ENCODE measurements at regions not wholly inside any gene's neighbourhood (a gene's known extent, or its start where the extent isn't known, plus 50 kb on each side); places are given as distances from the start of the nearest gene placed in this dataset.

GRCh38 chr2:104408266-104408665, 445.6 kb upstream of the POU3F3 start:
- TF ChIP-seq, protein P1, sequence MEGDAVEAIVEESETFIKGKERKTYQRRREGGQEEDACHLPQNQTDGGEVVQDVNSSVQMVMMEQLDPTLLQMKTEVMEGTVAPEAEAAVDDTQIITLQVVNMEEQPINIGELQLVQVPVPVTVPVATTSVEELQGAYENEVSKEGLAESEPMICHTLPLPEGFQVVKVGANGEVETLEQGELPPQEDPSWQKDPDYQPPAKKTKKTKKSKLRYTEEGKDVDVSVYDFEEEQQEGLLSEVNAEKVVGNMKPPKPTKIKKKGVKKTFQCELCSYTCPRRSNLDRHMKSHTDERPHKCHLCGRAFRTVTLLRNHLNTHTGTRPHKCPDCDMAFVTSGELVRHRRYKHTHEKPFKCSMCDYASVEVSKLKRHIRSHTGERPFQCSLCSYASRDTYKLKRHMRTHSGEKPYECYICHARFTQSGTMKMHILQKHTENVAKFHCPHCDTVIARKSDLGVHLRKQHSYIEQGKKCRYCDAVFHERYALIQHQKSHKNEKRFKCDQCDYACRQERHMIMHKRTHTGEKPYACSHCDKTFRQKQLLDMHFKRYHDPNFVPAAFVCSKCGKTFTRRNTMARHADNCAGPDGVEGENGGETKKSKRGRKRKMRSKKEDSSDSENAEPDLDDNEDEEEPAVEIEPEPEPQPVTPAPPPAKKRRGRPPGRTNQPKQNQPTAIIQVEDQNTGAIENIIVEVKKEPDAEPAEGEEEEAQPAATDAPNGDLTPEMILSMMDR (IDR thresholded peaks at IDR 0.05; ENCODE audit: unreplicated experiment): no peak
- Mint-ChIP-seq H3K9me3 (ENCODE audit: unreplicated experiment) (no peaks in the 10 kb centered on the region), H3K27ac (ENCODE audit: low read depth, unreplicated experiment) (no peak overlapping the region), H3K27me3 (ENCODE audit: insufficient read depth, unreplicated experiment) (peaks cover 81% of the 10 kb centered on the region), H3K4me1 (ENCODE audit: insufficient read depth, unreplicated experiment) (no peaks in the 10 kb centered on the region), H3K4me3 (ENCODE audit: unreplicated experiment) (no peak overlapping the region), H3K36me3 (ENCODE audit: insufficient read depth, unreplicated experiment) (no peaks in the 10 kb centered on the region)
- no TSS peak for BruUV-seq (replicated peaks)
- ChIA-PET POLR2A (no interaction called here), CTCF (no interaction called here)
- intact Hi-C loops (cut with micrococcal nuclease): no loop called here
- no peak for DNase-seq (ENCODE audit: unreplicated experiment)

DNA sequence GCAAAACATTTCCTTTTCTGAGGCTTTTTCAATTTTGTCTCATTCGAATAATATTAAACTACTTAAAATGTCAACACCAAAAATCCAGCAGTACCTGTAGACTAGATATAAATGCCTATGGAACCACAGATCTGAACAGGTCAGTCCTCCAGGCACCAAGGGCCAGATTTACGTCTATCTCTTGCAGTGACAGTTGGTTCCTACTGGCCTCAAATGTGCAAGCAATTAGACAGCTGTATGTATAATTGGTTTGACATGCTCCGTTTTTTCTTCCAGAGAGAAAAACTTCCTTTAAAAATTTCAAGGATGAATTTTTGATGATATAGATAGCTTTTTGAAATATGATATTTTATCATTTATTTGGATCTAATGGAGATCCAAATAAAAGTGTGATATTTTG, 443.8 kb upstream of the POU3F3 start:
- TF ChIP-seq, protein P1 (IDR thresholded peaks at IDR 0.05; ENCODE audit: unreplicated experiment): no peak
- CTCF ChIA-PET: interaction anchor here (1.6 kb wide), 1 partner anchor 440 kb away, joined by 10 read pairs; no protein-coding TSS in a partner anchor
- no peaks in the 10 kb centered on the region for H3K36me3 Mint-ChIP-seq (ENCODE audit: insufficient read depth, unreplicated experiment)
- no peak overlapping the region for H3K4me3 Mint-ChIP-seq (ENCODE audit: unreplicated experiment)
- POLR2A ChIA-PET: no interaction called here
- no peak for DNase-seq (ENCODE audit: unreplicated experiment)
- no TSS peak for BruUV-seq (replicated peaks)
- peaks cover 85% of the 10 kb centered on the region for H3K27me3 Mint-ChIP-seq (ENCODE audit: insufficient read depth, unreplicated experiment)
- no peaks in the 10 kb centered on the region for H3K9me3 Mint-ChIP-seq (ENCODE audit: unreplicated experiment)
- H3K27ac Mint-ChIP-seq (ENCODE audit: low read depth, unreplicated experiment): no peak overlapping the region
- no peaks in the 10 kb centered on the region for H3K4me1 Mint-ChIP-seq (ENCODE audit: insufficient read depth, unreplicated experiment)
- intact Hi-C loops (cut with micrococcal nuclease): loop anchor here (5.0 kb wide), 1 partner anchor 378 kb away; no protein-coding TSS in a partner anchor

DNA sequence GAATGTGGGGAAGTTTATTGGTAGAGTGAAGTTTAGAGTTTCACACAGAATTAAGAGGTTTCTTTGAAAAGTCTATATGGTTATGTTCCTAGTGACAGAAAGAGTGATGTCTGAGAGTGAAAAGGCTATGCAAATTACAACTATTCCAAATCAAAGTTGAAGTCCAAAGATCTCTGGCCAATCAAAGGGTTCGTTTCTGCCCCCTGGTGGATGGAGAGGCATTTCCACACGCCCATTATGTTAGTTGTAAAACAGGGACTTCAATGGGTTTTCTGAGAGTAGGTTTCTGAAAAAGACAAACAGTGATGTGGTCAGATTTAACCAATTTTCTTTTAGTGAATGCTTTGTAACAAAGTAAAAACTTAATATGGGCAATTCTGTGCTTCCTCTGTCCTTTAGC, 441.5 kb upstream of the POU3F3 start:
- Mint-ChIP-seq H3K9me3 (ENCODE audit: unreplicated experiment) (no peaks in the 10 kb centered on the region), H3K36me3 (ENCODE audit: insufficient read depth, unreplicated experiment) (no peaks in the 10 kb centered on the region), H3K4me3 (ENCODE audit: unreplicated experiment) (no peak overlapping the region), H3K4me1 (ENCODE audit: insufficient read depth, unreplicated experiment) (no peaks in the 10 kb centered on the region), H3K27me3 (ENCODE audit: insufficient read depth, unreplicated experiment) (peaks cover 87% of the 10 kb centered on the region), H3K27ac (ENCODE audit: low read depth, unreplicated experiment) (no peak overlapping the region)
- DNase-seq (ENCODE audit: unreplicated experiment): peak; percentile 62
- intact Hi-C loops (cut with micrococcal nuclease): loop anchor here (2.0 to 5.0 kb wide), 2 partner anchors 380 to 1436 kb away; no protein-coding TSS in a partner anchor
- BruUV-seq (replicated peaks): no TSS peak
- POLR2A ChIA-PET: no interaction called here
- CTCF ChIA-PET: interaction anchor here (0.9 to 1.6 kb wide), 5 partner anchors 19 to 1251 kb away, joined by 3 to 8 read pairs (median 4); no protein-coding TSS in a partner anchor
- TF ChIP-seq, protein P1 (IDR thresholded peaks at IDR 0.05; ENCODE audit: unreplicated experiment): peak; percentile 47

- H3K4me3 Mint-ChIP-seq (ENCODE audit: unreplicated experiment): no peak overlapping the region
- intact Hi-C loops (cut with micrococcal nuclease): loop anchor here (2.0 to 5.0 kb wide), 2 partner anchors 382 to 1437 kb away; no protein-coding TSS in a partner anchor
- H3K27me3 Mint-ChIP-seq (ENCODE audit: insufficient read depth, unreplicated experiment): peaks cover 88% of the 10 kb centered on the region
- no peaks in the 10 kb centered on the region for H3K9me3 Mint-ChIP-seq (ENCODE audit: unreplicated experiment)
- DNase-seq (ENCODE audit: unreplicated experiment): no peak
- H3K4me1 Mint-ChIP-seq (ENCODE audit: insufficient read depth, unreplicated experiment): no peaks in the 10 kb centered on the region
- no TSS peak for BruUV-seq (replicated peaks)
- POLR2A ChIA-PET: no interaction called here
- CTCF ChIA-PET: interaction anchor here (0.6 to 1.6 kb wide), 4 partner anchors 73 to 454 kb away, joined by 3 to 8 read pairs (median 4); no protein-coding TSS in a partner anchor
- H3K27ac Mint-ChIP-seq (ENCODE audit: low read depth, unreplicated experiment): no peak overlapping the region
- TF ChIP-seq, protein P1 (IDR thresholded peaks at IDR 0.05; ENCODE audit: unreplicated experiment): no peak
- no peaks in the 10 kb centered on the region for H3K36me3 Mint-ChIP-seq (ENCODE audit: insufficient read depth, unreplicated experiment)
These were observed 440.0 kb upstream of the POU3F3 start for GRCh38 chr2:104413890-104414289.
